Pancreas (tissue), 10 donors: ENCODE measurements at regions not wholly inside any gene's neighbourhood (a gene's known extent, or its start where the extent isn't known, plus 50 kb on each side); places are given as distances from the start of the nearest gene placed in this dataset.

ENCODE experiments used
- ATAC-seq, 4 donors: fragments of 200-7000 bp; cut with Tn5 transposase; one replicate each; pipeline versions ENCODE4 v1.8.0 to v1.9.1; 2020; ENCODE audit warnings: mild to moderate bottlenecking in 4 of 4, moderate library complexity in 4 of 4
- DNase-seq, 6 donors: peaks; one replicate each; pipeline ENCODE4 v3.0.0-alpha.2; 2020
- FAIRE-seq: peaks from 2 replicates; lab custom pipeline; 2012; peaks lifted over from hg19 to GRCh38; lab: Jason Lieb, UNC
- H3K27ac ChIP-seq, 4 donors: fragments of 200-600 bp; sonication (generic); 1 replicate in 3 of 4; 2 replicates in 1 of 4; pipeline versions ENCODE4 v1.5.0 to v1.8.0; 2020
- H3K27me3 ChIP-seq, 4 donors: fragments of 200-600 bp; one replicate each; pipeline ENCODE4 v1.8.0; 2021
- H3K36me3 ChIP-seq, 3 donors: fragments of 200-600 bp; sonication (generic) in 1 of 3; one replicate each; pipeline versions ENCODE4 v1.5.0 to v1.8.0; 2020 to 2021
- H3K4me1 ChIP-seq, 3 donors: fragments of 200-600 bp; one replicate each; pipeline ENCODE4 v1.8.0; 2021
- H3K4me3 ChIP-seq, 4 donors: fragments of 200-600 bp; sonication (generic) in 2 of 4; one replicate each; pipeline versions ENCODE4 v1.5.0 to v1.8.0; 2020 to 2021
- H3K9me3 ChIP-seq, 4 donors: fragments of 200-600 bp; one replicate each; pipeline ENCODE4 v1.8.0; 2021
- WGBS, 2 donors: extraction: QIAGEN DNeasy Blood & Tissue Kit; methylation state at CpG; one replicate each; pipeline ENCODE4 v1.1.7; 2013; 5-methylcytosine and 5-hydroxymethylcytosine counted together
- intact Hi-C, 3 donors: fragments of 100-400 bp; cut with DNase I; formaldehyde crosslinking; loops; one replicate each; pipeline versions ENCODE4 v1.11.1 to v1.14.2; 2022
- TF ChIP-seq, protein P1 (sequence below), 4 donors: fragments of 200-600 bp; sonication (generic) in 3 of 4; IDR thresholded peaks; one replicate each; pipeline versions ENCODE4 v1.5.0 to v1.8.0; 2021; ENCODE audit warnings: antibody characterized with exemption in 4 of 4
- donor health status: healthy with polysubstance abuse.
- donor health status: DM: no; HTN: no; CAD: no; lungs with moderate emphysema.
- donor health status: DM: no; HTN: no; CAD: no.
- donor health status: control.
- donor health status: control.
- donor health status: Bipolar disorder and iron deficiency.
- donor health status: DM: yes; HTN: yes; CAD: no.
- donor health status: DM: no; HTN: no; CAD: no.
- donor health status: DM: no; HTN: no; CAD: no.
- donor health status: DM: yes; HTN: yes; CAD: no.

DNA sequence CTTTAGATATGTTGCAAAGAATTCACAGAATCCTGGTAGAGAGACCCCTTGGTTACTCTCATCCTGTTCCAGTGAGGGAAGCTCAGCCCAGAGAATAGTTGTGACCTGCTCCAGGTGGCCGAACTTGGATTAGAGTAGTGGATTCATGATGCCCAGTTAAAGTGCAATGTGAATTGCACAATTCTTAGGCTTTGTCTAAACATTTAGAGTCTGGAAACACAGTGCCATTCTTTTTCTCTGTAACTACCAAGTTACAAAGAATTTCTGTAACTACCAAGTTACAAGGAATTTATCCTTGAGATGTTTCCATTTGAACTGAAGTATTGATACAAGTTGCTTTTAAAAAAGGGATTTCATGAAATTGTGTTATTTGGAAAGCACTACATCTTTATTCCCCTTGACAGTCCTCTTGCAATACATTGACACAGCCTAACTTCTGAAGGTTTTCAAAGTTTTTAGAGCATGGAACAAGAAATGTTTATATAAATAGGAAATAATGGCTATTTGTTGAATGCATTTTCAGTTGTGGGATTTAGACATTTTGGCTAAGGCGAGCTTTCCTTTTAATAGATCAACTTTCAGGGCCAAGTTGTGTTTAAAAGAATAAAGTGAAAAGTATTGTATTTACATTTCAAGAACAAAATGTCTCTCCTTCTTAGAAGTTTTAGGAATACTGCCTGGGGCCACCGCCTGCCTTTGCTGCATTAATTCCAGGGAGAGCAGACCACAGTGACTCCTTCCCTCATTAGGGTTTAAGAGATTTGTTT, 315.0 kb downstream of the LPIN1 start:
- ATAC-seq, result no peak
- Histone ChIP-seq H3K27ac (no peak overlapping the region), H3K4me1 (no peaks in the 10 kb centered on the region), H3K4me3 (no peak overlapping the region), H3K9me3 (no peaks in the 10 kb centered on the region), H3K27me3 (no peaks in the 10 kb centered on the region), H3K36me3 (no peaks in the 10 kb centered on the region)
- intact Hi-C loops, result no loop called here
- WGBS, 2 donors, result 67 to 87% methylated on average over 3 of the region's 3 CpGs
- FAIRE-seq, result no peak
- DNase-seq, result no peak
- TF ChIP-seq, protein P1, sequence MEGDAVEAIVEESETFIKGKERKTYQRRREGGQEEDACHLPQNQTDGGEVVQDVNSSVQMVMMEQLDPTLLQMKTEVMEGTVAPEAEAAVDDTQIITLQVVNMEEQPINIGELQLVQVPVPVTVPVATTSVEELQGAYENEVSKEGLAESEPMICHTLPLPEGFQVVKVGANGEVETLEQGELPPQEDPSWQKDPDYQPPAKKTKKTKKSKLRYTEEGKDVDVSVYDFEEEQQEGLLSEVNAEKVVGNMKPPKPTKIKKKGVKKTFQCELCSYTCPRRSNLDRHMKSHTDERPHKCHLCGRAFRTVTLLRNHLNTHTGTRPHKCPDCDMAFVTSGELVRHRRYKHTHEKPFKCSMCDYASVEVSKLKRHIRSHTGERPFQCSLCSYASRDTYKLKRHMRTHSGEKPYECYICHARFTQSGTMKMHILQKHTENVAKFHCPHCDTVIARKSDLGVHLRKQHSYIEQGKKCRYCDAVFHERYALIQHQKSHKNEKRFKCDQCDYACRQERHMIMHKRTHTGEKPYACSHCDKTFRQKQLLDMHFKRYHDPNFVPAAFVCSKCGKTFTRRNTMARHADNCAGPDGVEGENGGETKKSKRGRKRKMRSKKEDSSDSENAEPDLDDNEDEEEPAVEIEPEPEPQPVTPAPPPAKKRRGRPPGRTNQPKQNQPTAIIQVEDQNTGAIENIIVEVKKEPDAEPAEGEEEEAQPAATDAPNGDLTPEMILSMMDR (IDR thresholded peaks at IDR 0.05), result no peak

DNA sequence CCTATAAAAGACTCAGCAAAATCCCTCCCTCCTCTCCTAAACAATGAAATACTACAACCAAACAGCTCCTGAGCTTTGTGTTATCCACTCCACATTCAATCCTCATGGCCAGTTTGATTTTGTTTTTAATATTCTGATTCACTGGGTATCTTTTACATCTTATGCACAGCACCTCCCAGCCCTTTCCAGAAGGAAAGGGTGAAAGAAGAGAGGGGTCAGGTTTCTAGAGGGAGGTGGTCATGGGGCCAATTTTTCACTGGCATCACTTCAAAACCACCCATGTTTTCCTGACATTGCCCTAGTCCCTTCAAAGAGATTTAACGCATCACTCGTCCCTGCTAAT, 315.6 kb downstream of the LPIN1 start:
- H3K36me3 ChIP-seq, result no peaks in the 10 kb centered on the region
- DNase-seq, result no peak
- 76 to 88% methylated on average over 2 of the region's 2 CpGs for WGBS, 2 donors
- ATAC-seq, result no peak
- no peak overlapping the region for H3K27ac ChIP-seq
- no peak for FAIRE-seq
- no peak overlapping the region for H3K4me3 ChIP-seq
- H3K9me3 ChIP-seq, result no peaks in the 10 kb centered on the region
- TF ChIP-seq, protein P1 (IDR thresholded peaks at IDR 0.05), result no peak
- intact Hi-C loops, result no loop called here
- no peaks in the 10 kb centered on the region for H3K4me1 ChIP-seq
- H3K27me3 ChIP-seq, result no peaks in the 10 kb centered on the region

DNA sequence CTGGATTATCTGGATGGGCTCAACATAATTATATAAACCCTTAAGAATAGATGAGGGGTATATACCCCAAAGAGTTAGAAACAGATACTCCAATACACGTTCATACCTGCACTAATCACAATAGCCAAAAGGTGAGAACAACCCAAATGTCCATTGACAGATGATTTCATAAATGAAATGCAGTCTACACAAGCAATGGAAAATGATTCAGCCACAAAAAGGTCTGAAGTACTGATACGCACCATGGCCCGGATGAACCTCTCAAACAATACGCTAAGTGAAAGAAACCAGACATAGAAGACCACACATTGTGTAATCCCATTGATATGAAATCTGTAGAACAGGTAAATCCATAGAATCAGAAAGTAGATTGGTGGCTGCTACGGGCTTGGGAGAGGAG, 316.8 kb downstream of the LPIN1 start:
- intact Hi-C loops, result no loop called here
- Histone ChIP-seq H3K27me3 (no peaks in the 10 kb centered on the region), H3K4me3 (no peak overlapping the region), H3K9me3 (no peaks in the 10 kb centered on the region), H3K4me1 (no peaks in the 10 kb centered on the region), H3K27ac (no peak overlapping the region), H3K36me3 (no peaks in the 10 kb centered on the region)
- DNase-seq (no peak), ATAC-seq (no peak), FAIRE-seq (no peak)
- 89 to 91% methylated on average over 5 of the region's 5 CpGs for WGBS, 2 donors
- TF ChIP-seq, protein P1 (IDR thresholded peaks at IDR 0.05), result no peak

DNA sequence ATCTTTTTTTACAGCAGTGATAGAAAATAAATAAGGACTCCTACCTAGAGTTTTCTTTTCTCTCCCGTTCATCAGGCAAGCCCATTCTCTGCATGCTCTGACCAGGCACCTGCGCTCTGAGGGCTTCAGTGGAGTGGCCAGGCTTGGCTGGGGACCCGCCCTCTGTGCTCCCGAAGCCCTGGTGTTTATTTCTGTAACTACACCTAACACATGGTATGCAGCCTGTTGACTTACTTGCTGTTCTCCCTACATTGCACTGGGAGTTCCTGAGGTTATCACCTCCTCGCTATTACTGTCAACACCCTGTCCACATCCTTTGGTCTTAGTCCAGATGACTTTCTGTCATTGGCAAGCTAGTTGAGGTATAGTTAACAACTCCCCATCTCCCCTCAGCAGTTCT, 317.7 kb downstream of the LPIN1 start:
- Histone ChIP-seq H3K27ac (no peak overlapping the region), H3K4me3 (no peak overlapping the region), H3K36me3 (no peaks in the 10 kb centered on the region), H3K4me1 (no peaks in the 10 kb centered on the region), H3K27me3 (no peaks in the 10 kb centered on the region), H3K9me3 (no peaks in the 10 kb centered on the region)
- TF ChIP-seq, protein P1 (IDR thresholded peaks at IDR 0.05), result no peak
- FAIRE-seq, result no peak
- ATAC-seq, result no peak
- 73% methylated on average over 5 of the region's 5 CpGs for WGBS, 2 donors
- no peak for DNase-seq
- intact Hi-C loops, result no loop called here

DNA sequence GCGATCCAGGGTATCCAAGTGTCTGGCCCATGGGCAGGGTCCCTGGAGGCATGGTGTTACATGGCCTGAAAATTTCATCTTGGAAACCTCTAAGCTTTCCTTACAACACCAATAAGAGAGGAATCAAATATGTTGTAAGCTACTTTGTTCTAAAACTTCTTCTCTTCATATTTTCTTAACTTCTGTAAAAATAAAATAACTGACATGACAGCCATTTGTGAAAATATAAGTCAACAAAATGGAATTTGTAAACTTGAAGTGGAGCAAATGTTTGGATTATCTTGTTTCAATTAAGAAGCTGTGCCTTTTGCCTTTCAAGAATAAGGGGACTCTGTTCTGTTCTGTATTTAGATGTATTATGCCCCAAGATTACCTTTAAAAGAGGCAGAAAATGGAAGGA, 319.7 kb downstream of the LPIN1 start:
- H3K4me1 ChIP-seq, result no peaks in the 10 kb centered on the region
- FAIRE-seq (no peak), ATAC-seq (no peak), DNase-seq (no peak)
- no peak overlapping the region for H3K27ac ChIP-seq
- 75 to 88% methylated on average over 1 of the region's 1 CpG for WGBS, 2 donors
- H3K36me3 ChIP-seq, result no peaks in the 10 kb centered on the region
- H3K4me3 ChIP-seq, result no peak overlapping the region
- H3K27me3 ChIP-seq, result no peaks in the 10 kb centered on the region
- no peaks in the 10 kb centered on the region for H3K9me3 ChIP-seq
- TF ChIP-seq, protein P1 (IDR thresholded peaks at IDR 0.05), result no peak
- intact Hi-C loops, result no loop called here
